ENCODE measurements at regions not wholly inside any gene's neighbourhood (a gene's known extent, or its start where the extent isn't known, plus 50 kb on each side); places are given as distances from the start of the nearest gene placed in this dataset.

DNA sequence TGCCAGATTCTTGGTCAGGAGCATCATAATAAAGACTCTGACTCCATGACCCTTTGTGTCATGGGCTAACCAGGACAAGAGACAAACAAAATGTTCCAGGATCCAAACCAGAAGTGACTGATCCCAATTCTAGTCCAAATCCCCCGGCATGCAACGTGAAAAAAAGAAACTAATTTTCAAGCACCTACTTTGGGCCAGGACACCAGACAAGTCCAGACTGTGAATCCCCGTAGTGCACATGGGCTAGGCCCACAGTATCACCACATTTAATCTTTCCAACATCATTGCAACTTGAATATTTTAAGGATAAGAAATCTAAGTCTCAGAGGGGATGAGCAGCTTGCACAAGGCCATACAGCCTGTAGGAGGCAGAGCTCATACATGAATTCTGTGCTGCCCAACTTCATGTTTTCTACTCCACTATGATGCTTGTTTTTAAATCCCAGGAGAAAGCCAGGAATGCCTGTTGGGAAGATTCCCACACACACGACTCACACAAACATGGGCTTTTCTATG is 365.7 kb downstream of the NPIPA8 start:
- no peak for DNase-seq (ENCODE audit: low spot score)

DNA sequence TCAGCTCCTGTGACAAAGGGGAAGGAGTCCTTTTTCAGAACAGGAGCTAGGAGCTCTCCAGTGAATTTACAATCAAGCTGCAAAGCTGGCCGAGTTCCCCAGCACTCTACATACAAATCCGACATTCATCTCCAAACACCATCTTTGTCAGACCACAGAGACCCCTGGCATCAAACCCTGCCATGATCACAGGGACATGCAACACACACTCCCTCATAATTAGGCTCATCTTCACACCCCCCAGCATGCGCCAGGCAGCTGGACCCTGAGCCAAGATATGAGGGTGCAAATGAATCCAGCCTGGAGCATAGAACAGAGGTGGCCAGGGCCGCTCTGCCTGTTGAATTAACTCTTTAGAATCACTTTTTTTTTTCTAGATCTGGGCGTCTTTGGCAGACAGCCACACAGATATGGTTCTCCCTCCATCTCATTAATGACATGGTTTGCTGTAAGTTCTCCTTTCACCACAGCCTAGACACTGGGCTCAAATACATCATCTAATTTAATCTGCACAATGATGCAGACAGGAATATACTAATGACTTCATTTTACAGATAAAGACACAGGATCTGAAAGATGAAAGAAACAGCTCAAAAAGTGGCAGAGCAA is 366.3 kb downstream of the NPIPA8 start:
- no peak for DNase-seq (ENCODE audit: low spot score)
- H3K4me3 Mint-ChIP-seq (ENCODE audit: unreplicated experiment): no peak overlapping the region
- no peaks in the 10 kb centered on the region for H3K36me3 Mint-ChIP-seq (ENCODE audit: low read depth)
- peaks cover 2% of the 10 kb centered on the region for H3K4me1 Mint-ChIP-seq (ENCODE audit: low read depth)
- peaks cover 14% of the 10 kb centered on the region for H3K9me3 Mint-ChIP-seq (ENCODE audit: low read depth)
- no peaks in the 10 kb centered on the region for H3K27me3 Mint-ChIP-seq (ENCODE audit: low read depth)
- TF ChIP-seq, protein P1, sequence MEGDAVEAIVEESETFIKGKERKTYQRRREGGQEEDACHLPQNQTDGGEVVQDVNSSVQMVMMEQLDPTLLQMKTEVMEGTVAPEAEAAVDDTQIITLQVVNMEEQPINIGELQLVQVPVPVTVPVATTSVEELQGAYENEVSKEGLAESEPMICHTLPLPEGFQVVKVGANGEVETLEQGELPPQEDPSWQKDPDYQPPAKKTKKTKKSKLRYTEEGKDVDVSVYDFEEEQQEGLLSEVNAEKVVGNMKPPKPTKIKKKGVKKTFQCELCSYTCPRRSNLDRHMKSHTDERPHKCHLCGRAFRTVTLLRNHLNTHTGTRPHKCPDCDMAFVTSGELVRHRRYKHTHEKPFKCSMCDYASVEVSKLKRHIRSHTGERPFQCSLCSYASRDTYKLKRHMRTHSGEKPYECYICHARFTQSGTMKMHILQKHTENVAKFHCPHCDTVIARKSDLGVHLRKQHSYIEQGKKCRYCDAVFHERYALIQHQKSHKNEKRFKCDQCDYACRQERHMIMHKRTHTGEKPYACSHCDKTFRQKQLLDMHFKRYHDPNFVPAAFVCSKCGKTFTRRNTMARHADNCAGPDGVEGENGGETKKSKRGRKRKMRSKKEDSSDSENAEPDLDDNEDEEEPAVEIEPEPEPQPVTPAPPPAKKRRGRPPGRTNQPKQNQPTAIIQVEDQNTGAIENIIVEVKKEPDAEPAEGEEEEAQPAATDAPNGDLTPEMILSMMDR (IDR thresholded peaks at IDR 0.05): no peak
- no peak overlapping the region for H3K27ac Mint-ChIP-seq (ENCODE audit: unreplicated experiment)

More for the DNA sequence above, 365.7 kb downstream of the NPIPA8 start:
- H3K4me1 Mint-ChIP-seq (ENCODE audit: low read depth): no peaks in the 10 kb centered on the region
- no peaks in the 10 kb centered on the region for H3K27me3 Mint-ChIP-seq (ENCODE audit: low read depth)
- no peak overlapping the region for H3K27ac Mint-ChIP-seq (ENCODE audit: unreplicated experiment)
- H3K4me3 Mint-ChIP-seq (ENCODE audit: unreplicated experiment): no peak overlapping the region
- TF ChIP-seq, protein P1 (IDR thresholded peaks at IDR 0.05): no peak
- no peaks in the 10 kb centered on the region for H3K36me3 Mint-ChIP-seq (ENCODE audit: low read depth)
- peaks cover 16% of the 10 kb centered on the region for H3K9me3 Mint-ChIP-seq (ENCODE audit: low read depth)

DNA sequence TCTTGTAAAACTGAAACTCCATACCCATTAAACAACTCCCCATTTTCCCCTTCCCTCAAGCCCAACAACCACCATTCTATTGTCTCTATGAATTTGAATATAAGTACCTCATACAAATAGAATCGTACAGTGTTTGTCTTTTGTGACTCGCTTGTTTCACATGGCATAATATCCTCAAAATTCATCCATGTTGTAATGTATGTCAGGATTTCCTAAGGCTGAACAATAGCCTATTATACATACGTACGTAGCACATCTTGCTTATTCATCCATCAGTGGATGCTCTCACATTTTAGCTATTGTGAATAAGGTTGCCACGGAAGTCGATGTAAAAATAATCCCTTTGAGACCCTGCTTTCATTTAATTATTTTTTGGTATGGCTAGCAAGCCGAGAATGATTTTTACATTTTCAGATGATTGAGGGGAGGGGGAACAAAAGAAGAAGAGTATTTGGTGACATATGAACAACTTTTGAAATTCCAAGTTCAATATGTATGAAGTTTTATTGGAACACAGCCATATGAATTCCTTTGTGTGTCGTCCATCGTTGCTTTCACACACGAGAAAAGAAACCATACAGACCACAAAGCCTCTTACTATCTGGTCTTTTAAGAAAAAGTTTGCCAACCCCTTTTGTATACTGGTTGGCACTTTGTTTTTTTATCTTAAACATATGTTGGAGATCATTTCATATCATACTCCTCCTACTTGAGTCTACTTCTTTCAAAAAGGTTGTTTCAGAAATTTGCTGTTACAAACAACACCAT is 371.2 kb downstream of the NPIPA8 start:
- Mint-ChIP-seq H3K4me3 (ENCODE audit: unreplicated experiment) (no peak overlapping the region), H3K27ac (ENCODE audit: unreplicated experiment) (no peak overlapping the region), H3K4me1 (ENCODE audit: low read depth) (peaks cover 2% of the 10 kb centered on the region), H3K36me3 (ENCODE audit: low read depth) (peaks cover 3% of the 10 kb centered on the region), H3K27me3 (ENCODE audit: low read depth) (no peaks in the 10 kb centered on the region), H3K9me3 (ENCODE audit: low read depth) (peaks cover 35% of the 10 kb centered on the region)
- no peak for DNase-seq (ENCODE audit: low spot score)
- TF ChIP-seq, protein P1 (IDR thresholded peaks at IDR 0.05): no peak

DNA sequence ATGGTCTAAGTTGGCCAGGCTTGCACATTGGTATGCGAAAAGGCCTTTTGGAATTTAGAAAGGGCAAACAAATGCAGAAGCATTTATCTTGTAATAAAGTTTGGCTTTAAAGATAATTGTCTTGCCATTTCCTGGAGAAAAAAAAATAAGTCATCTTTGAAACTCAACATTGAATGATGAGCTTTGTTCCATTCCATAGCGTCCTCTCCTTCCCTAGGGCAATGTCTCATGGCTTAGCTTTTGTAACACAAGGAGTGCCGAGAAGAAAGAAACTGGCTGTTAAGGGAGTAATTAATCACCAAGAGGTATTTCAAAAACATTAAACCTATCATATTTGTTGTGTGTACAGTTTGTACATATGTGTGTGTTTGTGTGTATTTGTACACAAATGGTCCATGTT is 372.3 kb downstream of the NPIPA8 start:
- H3K9me3 Mint-ChIP-seq (ENCODE audit: low read depth): peaks cover 35% of the 10 kb centered on the region
- H3K27ac Mint-ChIP-seq (ENCODE audit: unreplicated experiment): no peak overlapping the region
- DNase-seq (ENCODE audit: low spot score): no peak
- no peak overlapping the region for H3K4me3 Mint-ChIP-seq (ENCODE audit: unreplicated experiment)
- TF ChIP-seq, protein P1 (IDR thresholded peaks at IDR 0.05): no peak
- no peaks in the 10 kb centered on the region for H3K27me3 Mint-ChIP-seq (ENCODE audit: low read depth)
- peaks cover 2% of the 10 kb centered on the region for H3K4me1 Mint-ChIP-seq (ENCODE audit: low read depth)
- peaks cover 3% of the 10 kb centered on the region for H3K36me3 Mint-ChIP-seq (ENCODE audit: low read depth)

DNA sequence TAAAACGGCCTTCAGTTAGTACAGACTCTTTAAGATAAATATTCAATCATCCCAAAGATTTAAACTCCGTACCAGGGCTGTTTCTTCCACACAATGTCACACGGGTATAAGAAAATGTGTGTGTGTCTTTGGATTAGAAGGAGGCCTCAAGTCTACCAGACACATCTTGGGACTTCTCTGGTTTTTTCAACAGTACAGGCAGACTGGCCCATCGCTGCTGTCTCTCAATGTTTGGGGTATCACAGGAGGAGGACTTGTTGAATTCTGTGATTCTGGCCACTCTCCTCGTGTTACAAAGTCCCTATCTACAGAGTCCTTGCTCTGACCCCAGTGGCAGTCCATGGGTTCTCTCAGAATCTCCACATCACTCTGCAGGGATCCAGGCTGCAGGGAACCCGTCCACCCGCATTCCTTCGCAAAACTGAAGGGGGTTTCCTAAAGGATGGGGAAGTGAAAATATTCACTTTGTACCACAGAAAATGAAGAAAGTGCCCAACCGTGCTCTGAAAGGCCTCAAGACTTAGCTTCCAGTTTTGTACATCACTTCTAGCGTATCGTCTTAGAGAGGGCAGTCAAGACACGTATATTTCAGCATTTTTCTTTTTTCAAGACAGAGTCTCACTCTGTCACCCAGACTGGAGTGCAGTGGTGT is 373.2 kb downstream of the NPIPA8 start:
- H3K27ac Mint-ChIP-seq (ENCODE audit: unreplicated experiment): no peak overlapping the region
- H3K4me3 Mint-ChIP-seq (ENCODE audit: unreplicated experiment): no peak overlapping the region
- peaks cover 2% of the 10 kb centered on the region for H3K4me1 Mint-ChIP-seq (ENCODE audit: low read depth)
- DNase-seq (ENCODE audit: low spot score): no peak
- no peaks in the 10 kb centered on the region for H3K27me3 Mint-ChIP-seq (ENCODE audit: low read depth)
- TF ChIP-seq, protein P1 (IDR thresholded peaks at IDR 0.05): no peak
- peaks cover 3% of the 10 kb centered on the region for H3K36me3 Mint-ChIP-seq (ENCODE audit: low read depth)
- peaks cover 39% of the 10 kb centered on the region for H3K9me3 Mint-ChIP-seq (ENCODE audit: low read depth)
